ENCODE measurements at regions not wholly inside any gene's neighbourhood (a gene's known extent, or its start where the extent isn't known, plus 50 kb on each side); places are given as distances from the start of the nearest gene placed in this dataset.

DNA sequence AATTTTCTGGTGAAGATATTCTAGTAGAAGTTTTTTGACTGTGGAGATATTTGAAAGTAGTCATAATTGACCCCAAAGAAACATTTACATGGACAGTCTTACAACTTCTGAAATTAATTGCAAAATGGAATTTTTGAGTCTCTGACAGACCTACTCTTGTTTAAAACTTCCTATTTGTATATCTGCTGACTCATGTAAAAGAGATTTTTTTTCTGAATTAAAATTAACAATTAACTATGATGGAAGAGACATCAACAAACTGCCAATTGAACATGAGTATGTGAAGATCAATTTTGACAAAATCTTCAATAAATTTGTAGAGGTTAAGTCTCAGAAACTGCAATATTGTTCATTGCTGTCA is 108.5 kb upstream of the MAX start:
- FAIRE-seq, result no peak
- no peak for TF ChIP-seq PAX5 (IDR thresholded peaks at IDR 0.05; ENCODE audit: insufficient read depth, low read length, severe bottlenecking)
- no peak for TF ChIP-seq POLR2AphosphoS5 (IDR thresholded peaks at IDR 0.05; ENCODE audit: low read depth, low read length)
- TF ChIP-seq POU2F2 (IDR thresholded peaks at IDR 0.05; ENCODE audit: low read depth, low read length), result no peak
- no peak for TF ChIP-seq TAF1 (IDR thresholded peaks at IDR 0.05; ENCODE audit: low read depth, low read length)
- TF ChIP-seq POLR2A (IDR thresholded peaks at IDR 0.05; ENCODE audit: low read depth, low read length), result no peak
- TF ChIP-seq SPI1 (IDR thresholded peaks at IDR 0.05; ENCODE audit: low read depth, low read length), result no peak
- no peak for DNase-seq (ENCODE audit: insufficient read length, low spot score)

DNA sequence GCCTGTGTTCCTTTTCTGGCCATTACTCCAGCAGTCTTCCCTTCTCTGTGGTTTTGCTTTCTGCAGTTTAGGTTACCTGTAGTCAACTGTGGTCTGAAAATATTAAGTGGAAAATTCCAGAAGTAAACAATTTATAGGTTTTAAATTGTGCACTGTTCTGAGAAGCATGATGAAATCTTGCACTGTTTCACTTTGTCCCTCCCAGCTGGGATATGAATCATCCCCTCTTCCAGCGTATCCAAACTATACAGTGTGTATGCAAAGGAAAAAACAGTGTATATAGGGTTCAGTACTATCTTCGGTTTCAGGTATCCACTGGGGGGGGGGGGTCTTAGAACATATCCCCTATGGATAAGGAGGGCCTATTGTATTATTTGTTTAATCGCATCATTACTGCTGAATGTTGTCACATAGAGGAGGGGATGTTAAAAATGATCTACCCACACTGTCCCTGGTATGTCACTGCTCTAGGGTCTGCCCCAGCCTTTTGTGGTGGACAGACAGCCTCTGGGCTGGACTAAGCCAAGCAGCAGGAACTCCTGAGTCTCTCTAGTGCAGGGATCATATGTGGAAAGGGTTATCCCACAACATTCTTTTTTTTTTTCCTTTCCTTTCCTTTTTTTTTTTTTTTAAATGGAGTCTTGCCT is 109.1 kb upstream of the MAX start:
- FAIRE-seq, result peak; percentile 64
- TF ChIP-seq PAX5 (IDR thresholded peaks at IDR 0.05; ENCODE audit: insufficient read depth, low read length, severe bottlenecking), result no peak
- no peak for DNase-seq (ENCODE audit: insufficient read length, low spot score)

DNA sequence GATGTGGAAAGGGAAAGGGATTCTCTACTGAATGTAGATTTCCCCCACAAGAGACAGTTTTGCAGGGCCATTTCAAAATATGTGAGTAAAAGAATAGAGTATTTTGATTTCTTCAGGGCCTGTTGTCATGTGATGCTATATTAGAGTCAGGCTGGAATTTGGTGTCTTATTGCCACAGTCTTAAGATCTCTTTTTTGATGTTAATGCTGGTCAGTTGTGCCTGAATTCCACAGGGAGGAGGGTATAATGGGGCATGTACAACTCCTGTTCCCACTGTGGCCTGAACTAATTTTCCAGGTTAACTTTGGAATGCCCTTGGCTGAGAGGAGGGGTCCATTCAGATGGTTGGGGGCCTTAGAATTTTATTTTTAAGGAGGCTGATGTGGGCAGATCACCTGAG is 111.0 kb upstream of the MAX start:
- TF ChIP-seq SPI1 (IDR thresholded peaks at IDR 0.05; ENCODE audit: low read depth, low read length), result no peak
- no peak for TF ChIP-seq POU2F2 (IDR thresholded peaks at IDR 0.05; ENCODE audit: low read depth, low read length)
- TF ChIP-seq TAF1 (IDR thresholded peaks at IDR 0.05; ENCODE audit: low read depth, low read length), result no peak
- TF ChIP-seq POLR2A (IDR thresholded peaks at IDR 0.05; ENCODE audit: low read depth, low read length), result no peak
- no peak for TF ChIP-seq POLR2AphosphoS5 (IDR thresholded peaks at IDR 0.05; ENCODE audit: low read depth, low read length)
- no peak for TF ChIP-seq PAX5 (IDR thresholded peaks at IDR 0.05; ENCODE audit: insufficient read depth, low read length, severe bottlenecking)
- FAIRE-seq, result peak; percentile 5
- no peak for DNase-seq (ENCODE audit: insufficient read length, low spot score)

DNA sequence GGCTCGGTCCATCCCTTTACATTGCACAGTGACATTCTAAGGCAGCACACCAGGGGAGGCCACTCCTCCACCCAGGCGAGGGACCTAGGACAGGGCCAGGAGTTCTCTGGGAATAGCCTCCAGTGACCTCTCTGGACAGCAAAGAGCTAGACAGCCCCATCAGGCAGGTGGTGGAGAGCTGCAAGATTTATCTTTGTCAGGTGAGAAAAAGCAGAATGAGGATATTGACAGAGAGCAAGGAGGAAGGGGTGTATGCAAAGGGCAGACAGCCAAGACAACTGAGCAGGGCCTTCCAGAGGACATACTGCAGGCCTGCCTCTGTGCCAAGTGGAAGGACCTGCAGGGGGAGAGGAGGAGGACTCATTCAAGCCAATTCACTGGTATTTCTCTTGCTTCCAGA is 112.4 kb upstream of the MAX start:
- no peak for DNase-seq (ENCODE audit: insufficient read length, low spot score)
- no peak for FAIRE-seq
- TF ChIP-seq POLR2A (IDR thresholded peaks at IDR 0.05; ENCODE audit: low read depth, low read length) (no peak), TAF1 (IDR thresholded peaks at IDR 0.05; ENCODE audit: low read depth, low read length) (no peak), PAX5 (IDR thresholded peaks at IDR 0.05; ENCODE audit: insufficient read depth, low read length, severe bottlenecking) (no peak), SPI1 (IDR thresholded peaks at IDR 0.05; ENCODE audit: low read depth, low read length) (no peak), POU2F2 (IDR thresholded peaks at IDR 0.05; ENCODE audit: low read depth, low read length) (no peak), POLR2AphosphoS5 (IDR thresholded peaks at IDR 0.05; ENCODE audit: low read depth, low read length) (no peak)

GRCh38 chr14:65219353-65219752 is 117.0 kb upstream of the MAX start:
- FAIRE-seq, result no peak
- no peak for DNase-seq (ENCODE audit: insufficient read length, low spot score)
- no peak for TF ChIP-seq POLR2AphosphoS5 (IDR thresholded peaks at IDR 0.05; ENCODE audit: low read depth, low read length)
- no peak for TF ChIP-seq SPI1 (IDR thresholded peaks at IDR 0.05; ENCODE audit: low read depth, low read length)
- no peak for TF ChIP-seq PAX5 (IDR thresholded peaks at IDR 0.05; ENCODE audit: insufficient read depth, low read length, severe bottlenecking)
- TF ChIP-seq POLR2A (IDR thresholded peaks at IDR 0.05; ENCODE audit: low read depth, low read length), result no peak
- no peak for TF ChIP-seq POU2F2 (IDR thresholded peaks at IDR 0.05; ENCODE audit: low read depth, low read length)
- no peak for TF ChIP-seq TAF1 (IDR thresholded peaks at IDR 0.05; ENCODE audit: low read depth, low read length)

DNA sequence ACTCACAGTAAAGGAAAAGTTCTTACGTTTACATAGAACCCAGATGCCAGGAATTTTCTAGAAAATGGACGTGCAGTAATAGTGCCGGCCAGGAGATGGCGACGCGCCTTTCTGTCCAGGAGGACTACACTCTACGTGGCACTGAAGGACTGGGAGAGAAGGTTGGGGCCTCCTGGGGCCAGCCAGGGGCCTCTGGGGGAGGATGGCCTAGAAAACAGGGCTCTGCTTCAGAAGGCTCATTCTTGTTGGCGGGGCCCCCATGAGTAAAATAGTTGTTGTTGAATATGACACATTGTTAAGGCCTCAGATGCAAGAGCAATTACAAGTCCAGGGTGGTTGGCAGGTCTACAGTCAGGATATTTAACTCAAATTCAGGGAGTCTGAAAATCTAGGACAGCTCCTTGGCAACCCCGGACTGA is 120.1 kb upstream of the MAX start:
- FAIRE-seq, result peak; percentile 77
- TF ChIP-seq POLR2AphosphoS5 (IDR thresholded peaks at IDR 0.05; ENCODE audit: low read depth, low read length) (no peak), SPI1 (IDR thresholded peaks at IDR 0.05; ENCODE audit: low read depth, low read length) (no peak), POU2F2 (IDR thresholded peaks at IDR 0.05; ENCODE audit: low read depth, low read length) (no peak), TAF1 (IDR thresholded peaks at IDR 0.05; ENCODE audit: low read depth, low read length) (no peak)
- peak; percentile 29 for DNase-seq (ENCODE audit: insufficient read length, low spot score)

DNA sequence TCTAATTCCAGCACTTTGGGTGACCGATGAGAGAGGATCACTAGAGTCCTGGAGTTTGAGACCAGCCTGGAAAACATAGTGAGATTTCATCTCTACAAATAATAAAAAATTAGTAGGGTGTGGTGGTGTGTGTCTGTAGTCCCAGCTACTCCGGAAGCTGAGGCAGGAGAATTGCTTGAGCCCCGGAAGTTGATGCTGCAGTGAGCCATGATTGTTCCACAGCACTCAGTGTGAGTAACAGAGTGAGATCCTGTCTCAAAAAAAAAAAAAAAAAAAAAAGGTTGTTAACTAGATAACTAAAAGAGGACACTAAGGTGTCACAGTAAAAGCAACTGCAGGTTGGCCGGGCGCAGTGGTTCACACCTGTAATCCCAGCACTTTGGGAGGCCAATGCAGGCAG is 121.3 kb upstream of the MAX start:
- TF ChIP-seq PAX5 (IDR thresholded peaks at IDR 0.05; ENCODE audit: insufficient read depth, low read length, severe bottlenecking) (no peak), SPI1 (IDR thresholded peaks at IDR 0.05; ENCODE audit: low read depth, low read length) (no peak), TAF1 (IDR thresholded peaks at IDR 0.05; ENCODE audit: low read depth, low read length) (no peak), POLR2A (IDR thresholded peaks at IDR 0.05; ENCODE audit: low read depth, low read length) (no peak), POLR2AphosphoS5 (IDR thresholded peaks at IDR 0.05; ENCODE audit: low read depth, low read length) (no peak), POU2F2 (IDR thresholded peaks at IDR 0.05; ENCODE audit: low read depth, low read length) (no peak)
- DNase-seq (ENCODE audit: insufficient read length, low spot score), result no peak
- FAIRE-seq, result no peak

- FAIRE-seq (peak; percentile 9), DNase-seq (ENCODE audit: insufficient read length, low spot score) (no peak)
- TF ChIP-seq TAF1 (IDR thresholded peaks at IDR 0.05; ENCODE audit: low read depth, low read length), result no peak
Observed at GRCh38 chr14:65224799-65225198, 122.5 kb upstream of the MAX start.

DNA sequence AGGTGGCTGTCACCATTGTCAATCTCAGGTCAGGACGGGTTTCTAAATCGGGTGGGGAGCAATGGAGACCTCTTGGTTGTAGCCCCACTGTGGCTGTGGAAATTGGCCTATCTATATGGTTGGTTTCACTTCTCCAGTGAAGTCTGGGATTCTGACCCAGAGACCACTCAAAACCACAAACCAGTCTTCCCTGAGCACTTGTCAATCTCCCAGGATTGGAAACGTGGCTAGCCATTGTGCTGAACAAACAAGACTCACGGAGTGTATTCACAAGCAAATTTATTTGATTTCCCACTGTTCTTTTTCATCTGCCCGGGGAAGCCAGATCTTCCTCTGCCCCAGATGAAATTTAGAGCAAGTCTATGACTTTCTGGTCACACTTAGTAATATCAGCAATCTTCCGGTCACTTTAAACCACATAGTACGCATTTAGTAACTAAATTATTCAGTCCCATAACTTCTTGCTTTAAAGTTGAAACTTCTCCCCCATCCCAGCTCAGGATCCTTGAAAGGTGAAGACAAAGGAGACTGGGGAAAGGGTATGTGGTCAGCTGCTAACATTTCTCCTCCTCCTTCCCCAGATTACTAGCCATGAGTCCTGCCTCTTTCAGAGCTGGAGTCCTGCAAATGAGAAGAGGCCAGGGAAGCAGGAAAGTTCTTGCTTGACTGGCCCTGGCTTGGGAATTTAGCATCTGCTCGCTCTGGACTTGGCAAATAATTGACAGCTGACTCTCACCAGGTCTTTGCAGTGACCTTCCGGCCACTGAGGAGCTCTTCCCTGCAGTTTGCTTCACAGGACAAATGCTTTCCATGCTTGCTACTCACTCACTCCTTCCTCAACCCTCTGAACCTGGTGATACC is 123.2 kb upstream of the MAX start:
- TF ChIP-seq TAF1 (IDR thresholded peaks at IDR 0.05; ENCODE audit: low read depth, low read length) (no peak), SPI1 (IDR thresholded peaks at IDR 0.05; ENCODE audit: low read depth, low read length) (peak; percentile 63), POU2F2 (IDR thresholded peaks at IDR 0.05; ENCODE audit: low read depth, low read length) (no peak)
- DNase-seq (ENCODE audit: insufficient read length, low spot score) (no peak), FAIRE-seq (no peak)

GRCh38 chr14:65226824-65227604 is 124.7 kb upstream of the MAX start:
- TF ChIP-seq POLR2A (IDR thresholded peaks at IDR 0.05; ENCODE audit: low read depth, low read length), result no peak
- TF ChIP-seq PAX5 (IDR thresholded peaks at IDR 0.05; ENCODE audit: insufficient read depth, low read length, severe bottlenecking), result no peak
- TF ChIP-seq POU2F2 (IDR thresholded peaks at IDR 0.05; ENCODE audit: low read depth, low read length), result no peak
- no peak for DNase-seq (ENCODE audit: insufficient read length, low spot score)
- FAIRE-seq, result no peak

Data from GM12891 (cell line).